Pancreas (tissue), 10 donors: ENCODE measurements at regions not wholly inside any gene's neighbourhood (a gene's known extent, or its start where the extent isn't known, plus 50 kb on each side); places are given as distances from the start of the nearest gene placed in this dataset.

Experiments used
- ATAC-seq, 4 donors: fragments of 200-7000 bp; cut with Tn5 transposase; one replicate each; pipeline versions ENCODE4 v1.8.0 to v1.9.1; 2020; ENCODE audit warnings: mild to moderate bottlenecking in 4 of 4, moderate library complexity in 4 of 4
- DNase-seq, 6 donors: peaks; one replicate each; pipeline ENCODE4 v3.0.0-alpha.2; 2020
- FAIRE-seq: peaks from 2 replicates; lab custom pipeline; 2012; peaks lifted over from hg19 to GRCh38; lab: Jason Lieb, UNC
- H3K27ac ChIP-seq, 4 donors: fragments of 200-600 bp; sonication (generic); 1 replicate in 3 of 4; 2 replicates in 1 of 4; pipeline versions ENCODE4 v1.5.0 to v1.8.0; 2020
- H3K27me3 ChIP-seq, 4 donors: fragments of 200-600 bp; one replicate each; pipeline ENCODE4 v1.8.0; 2021
- H3K36me3 ChIP-seq, 3 donors: fragments of 200-600 bp; sonication (generic) in 1 of 3; one replicate each; pipeline versions ENCODE4 v1.5.0 to v1.8.0; 2020 to 2021
- H3K4me1 ChIP-seq, 3 donors: fragments of 200-600 bp; one replicate each; pipeline ENCODE4 v1.8.0; 2021
- H3K4me3 ChIP-seq, 4 donors: fragments of 200-600 bp; sonication (generic) in 2 of 4; one replicate each; pipeline versions ENCODE4 v1.5.0 to v1.8.0; 2020 to 2021
- H3K9me3 ChIP-seq, 4 donors: fragments of 200-600 bp; one replicate each; pipeline ENCODE4 v1.8.0; 2021
- WGBS, 2 donors: extraction: QIAGEN DNeasy Blood & Tissue Kit; methylation state at CpG; one replicate each; pipeline ENCODE4 v1.1.7; 2013; 5-methylcytosine and 5-hydroxymethylcytosine counted together
- intact Hi-C, 3 donors: fragments of 100-400 bp; cut with DNase I; formaldehyde crosslinking; loops; one replicate each; pipeline versions ENCODE4 v1.11.1 to v1.14.2; 2022
- TF ChIP-seq, protein P1 (sequence below), 4 donors: fragments of 200-600 bp; sonication (generic) in 3 of 4; IDR thresholded peaks; one replicate each; pipeline versions ENCODE4 v1.5.0 to v1.8.0; 2021; ENCODE audit warnings: antibody characterized with exemption in 4 of 4
- donor health status: healthy with polysubstance abuse.
- donor health status: DM: no; HTN: no; CAD: no; lungs with moderate emphysema.
- donor health status: DM: no; HTN: no; CAD: no.
- donor health status: control.
- donor health status: control.
- donor health status: Bipolar disorder and iron deficiency.
- donor health status: DM: yes; HTN: yes; CAD: no.
- donor health status: DM: no; HTN: no; CAD: no.
- donor health status: DM: no; HTN: no; CAD: no.
- donor health status: DM: yes; HTN: yes; CAD: no.

DNA sequence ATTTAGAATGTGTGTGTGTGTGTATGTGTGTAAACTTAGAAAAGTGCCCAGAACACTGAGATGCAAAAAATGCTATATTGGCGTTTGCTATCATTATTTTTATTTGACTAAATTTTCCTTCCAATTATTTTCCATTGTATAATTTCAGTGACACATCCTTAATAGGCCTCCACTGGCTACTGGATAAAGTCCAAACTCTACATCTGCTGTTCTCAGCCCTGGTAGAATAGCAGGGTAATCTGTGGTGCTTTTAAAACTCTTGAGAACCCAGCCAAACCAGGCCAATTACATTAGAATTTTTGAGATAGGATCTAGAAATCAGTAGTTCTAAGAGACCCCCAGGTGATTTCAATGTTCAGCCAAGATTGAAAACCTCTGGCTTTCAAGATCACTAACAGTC lies 66.4 kb downstream of the ZNF503 start:
- intact Hi-C loops = no loop called here
- WGBS, 2 donors = 18 to 25% methylated on average over 1 of the region's 1 CpG
- peak overlapping the region in 2 of 4 donors; percentile 44 to 63 for H3K27ac ChIP-seq
- TF ChIP-seq, protein P1, sequence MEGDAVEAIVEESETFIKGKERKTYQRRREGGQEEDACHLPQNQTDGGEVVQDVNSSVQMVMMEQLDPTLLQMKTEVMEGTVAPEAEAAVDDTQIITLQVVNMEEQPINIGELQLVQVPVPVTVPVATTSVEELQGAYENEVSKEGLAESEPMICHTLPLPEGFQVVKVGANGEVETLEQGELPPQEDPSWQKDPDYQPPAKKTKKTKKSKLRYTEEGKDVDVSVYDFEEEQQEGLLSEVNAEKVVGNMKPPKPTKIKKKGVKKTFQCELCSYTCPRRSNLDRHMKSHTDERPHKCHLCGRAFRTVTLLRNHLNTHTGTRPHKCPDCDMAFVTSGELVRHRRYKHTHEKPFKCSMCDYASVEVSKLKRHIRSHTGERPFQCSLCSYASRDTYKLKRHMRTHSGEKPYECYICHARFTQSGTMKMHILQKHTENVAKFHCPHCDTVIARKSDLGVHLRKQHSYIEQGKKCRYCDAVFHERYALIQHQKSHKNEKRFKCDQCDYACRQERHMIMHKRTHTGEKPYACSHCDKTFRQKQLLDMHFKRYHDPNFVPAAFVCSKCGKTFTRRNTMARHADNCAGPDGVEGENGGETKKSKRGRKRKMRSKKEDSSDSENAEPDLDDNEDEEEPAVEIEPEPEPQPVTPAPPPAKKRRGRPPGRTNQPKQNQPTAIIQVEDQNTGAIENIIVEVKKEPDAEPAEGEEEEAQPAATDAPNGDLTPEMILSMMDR (IDR thresholded peaks at IDR 0.05) = no peak
- no peaks in the 10 kb centered on the region for H3K9me3 ChIP-seq
- H3K4me3 ChIP-seq = no peak overlapping the region
- DNase-seq (no peak), FAIRE-seq (no peak), ATAC-seq (peak; percentile 41 to 73 (median 68))
- H3K4me1 ChIP-seq = peaks cover 0 to 13% (median 4%) of the 10 kb centered on the region in 3 donors
- no peaks in the 10 kb centered on the region for H3K27me3 ChIP-seq
- no peaks in the 10 kb centered on the region for H3K36me3 ChIP-seq

DNA sequence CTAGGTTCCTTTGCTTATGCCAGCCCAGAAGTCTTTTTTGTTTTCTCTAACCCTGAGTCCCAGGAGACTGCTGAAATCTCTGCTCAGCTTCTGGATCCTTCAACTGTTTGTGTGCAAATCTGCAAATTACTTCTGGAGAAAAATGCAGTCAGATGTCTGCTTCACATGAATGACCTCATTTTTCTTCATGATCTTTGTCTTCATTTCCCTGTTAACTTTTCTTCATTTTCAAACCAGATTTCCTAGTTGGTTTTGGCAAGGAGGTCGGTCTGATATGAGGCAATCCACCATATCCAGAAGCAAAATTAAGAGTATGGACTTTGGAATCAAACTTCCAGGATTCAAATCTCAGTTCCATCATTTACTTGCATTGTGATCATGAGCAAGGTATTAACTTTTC lies 66.8 kb downstream of the ZNF503 start:
- TF ChIP-seq, protein P1 (IDR thresholded peaks at IDR 0.05) = no peak
- peak overlapping the region in 3 of 4 donors; percentile 41 to 63 (median 44) for H3K27ac ChIP-seq
- H3K4me1 ChIP-seq = peaks cover 0 to 13% (median 4%) of the 10 kb centered on the region in 3 donors
- FAIRE-seq (no peak), ATAC-seq (peak; percentile 75 to 93 (median 90)), DNase-seq (peak in 1 of 6 donors; percentile 25)
- H3K9me3 ChIP-seq = no peaks in the 10 kb centered on the region
- intact Hi-C loops = no loop called here
- no peak overlapping the region for H3K4me3 ChIP-seq
- no peaks in the 10 kb centered on the region for H3K27me3 ChIP-seq
- H3K36me3 ChIP-seq = no peaks in the 10 kb centered on the region
- WGBS, 2 donors = 8 to 13% methylated on average over 1 of the region's 1 CpG

DNA sequence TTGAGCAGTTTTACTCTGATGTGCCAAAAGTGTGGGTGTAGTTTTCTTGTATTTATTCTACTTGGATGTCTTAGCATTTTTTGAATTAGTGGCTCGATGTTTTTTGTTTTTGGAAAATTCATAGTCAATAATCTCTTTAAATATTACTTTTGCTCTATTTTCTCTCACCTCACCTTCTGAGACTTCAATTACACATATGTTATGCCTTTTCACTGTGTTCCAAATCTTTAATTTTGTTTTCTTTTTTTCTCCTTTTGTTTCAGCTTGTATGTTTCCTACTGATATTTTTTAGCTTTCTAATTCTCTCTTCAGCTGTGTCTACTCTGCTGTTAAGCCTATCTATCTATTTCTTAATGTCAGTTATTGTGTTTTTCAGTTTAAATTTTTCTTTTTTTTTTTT lies 69.5 kb downstream of the ZNF503 start:
- Histone ChIP-seq H3K4me3 (no peak overlapping the region), H3K9me3 (no peaks in the 10 kb centered on the region), H3K4me1 (peaks cover 0 to 13% (median 4%) of the 10 kb centered on the region in 3 donors), H3K36me3 (no peaks in the 10 kb centered on the region), H3K27ac (no peak overlapping the region), H3K27me3 (no peaks in the 10 kb centered on the region)
- TF ChIP-seq, protein P1 (IDR thresholded peaks at IDR 0.05) = no peak
- WGBS, 2 donors = 93 to 94% methylated on average over 1 of the region's 1 CpG
- DNase-seq (no peak), FAIRE-seq (no peak), ATAC-seq (no peak)
- intact Hi-C loops = no loop called here

DNA sequence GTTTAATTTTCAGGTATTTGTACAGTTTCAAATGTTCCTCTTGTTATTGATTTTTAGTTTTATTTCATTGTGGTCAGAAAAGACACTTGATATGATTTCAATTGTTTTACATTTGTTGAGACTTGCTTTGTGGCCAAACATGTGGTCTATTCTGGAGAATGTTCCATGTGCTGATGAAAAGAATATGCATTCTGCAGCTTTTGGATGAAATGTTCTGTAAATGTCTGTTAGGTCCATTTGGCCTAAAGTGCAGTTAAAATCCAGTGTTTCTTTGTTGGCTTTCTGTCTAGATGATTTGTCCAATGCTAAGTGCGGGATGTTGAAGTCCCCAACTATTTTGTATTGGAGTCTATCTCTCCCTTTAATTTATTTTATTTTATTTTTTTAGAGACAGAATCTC lies 70.5 kb downstream of the ZNF503 start:
- TF ChIP-seq, protein P1 (IDR thresholded peaks at IDR 0.05) = no peak
- Histone ChIP-seq H3K36me3 (no peaks in the 10 kb centered on the region), H3K27me3 (no peaks in the 10 kb centered on the region), H3K4me3 (no peak overlapping the region), H3K4me1 (peaks cover 0 to 13% (median 4%) of the 10 kb centered on the region in 3 donors), H3K27ac (no peak overlapping the region), H3K9me3 (no peaks in the 10 kb centered on the region)
- no peak for DNase-seq
- 97 to 98% methylated on average over 1 of the region's 1 CpG for WGBS, 2 donors
- FAIRE-seq = peak; percentile 20
- no peak for ATAC-seq
- intact Hi-C loops = no loop called here

DNA sequence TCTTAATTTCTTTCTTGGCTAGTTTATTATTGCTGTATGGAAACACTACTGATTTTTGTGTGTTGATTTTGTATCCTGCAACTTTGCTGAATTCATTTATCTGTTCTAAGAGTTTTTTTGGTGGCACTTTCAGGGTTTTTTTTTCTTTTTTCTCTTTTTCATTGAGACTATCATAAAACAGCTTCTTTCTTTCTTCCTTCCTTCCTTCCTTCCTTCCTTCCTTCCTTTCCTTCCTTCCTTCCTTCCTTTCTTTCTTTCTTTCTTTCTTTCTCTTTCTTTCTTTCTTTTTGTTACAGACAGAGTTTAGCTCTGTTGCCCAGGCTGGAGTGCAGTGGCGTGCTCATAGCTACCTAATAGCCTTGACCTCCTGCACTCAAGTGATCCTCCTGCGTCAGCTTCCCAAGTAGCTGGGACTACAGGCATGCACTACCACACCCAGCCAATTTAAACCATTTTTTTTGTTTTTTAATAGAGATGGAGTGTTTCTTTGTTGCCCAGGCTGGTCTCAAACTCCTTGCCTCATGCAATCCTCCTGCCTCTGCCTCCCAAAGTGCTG lies 72.3 kb downstream of the ZNF503 start:
- no peak for ATAC-seq
- Histone ChIP-seq H3K27ac (no peak overlapping the region), H3K36me3 (no peaks in the 10 kb centered on the region), H3K4me1 (peaks cover 0 to 2% (median under 1%) of the 10 kb centered on the region in 3 donors), H3K4me3 (no peak overlapping the region), H3K9me3 (no peaks in the 10 kb centered on the region), H3K27me3 (no peaks in the 10 kb centered on the region)
- intact Hi-C loops = no loop called here
- TF ChIP-seq, protein P1 (IDR thresholded peaks at IDR 0.05) = no peak
- DNase-seq = no peak
- WGBS, 2 donors = 92% methylated on average over 2 of the region's 2 CpGs
- FAIRE-seq = no peak
